ENCODE measurements at regions not wholly inside any gene's neighbourhood (a gene's known extent, or its start where the extent isn't known, plus 50 kb on each side); places are given as distances from the start of the nearest gene placed in this dataset.

GRCh38 chr6:156189714-156190113 lies 587.5 kb upstream of the ARID1B start:
- Histone ChIP-seq H3K9ac (ENCODE audit: low read depth in 1 of 2, low read length in 2 of 2) (no peak overlapping the region), H3K27me3 (ENCODE audit: control insufficient read depth in 1 of 2, insufficient read depth in 2 of 2, low read length in 2 of 2) (no peaks in the 10 kb centered on the region), H3K9me3 (ENCODE audit: control insufficient read depth in 1 of 2, low read length in 2 of 2) (no peaks in the 10 kb centered on the region), H3K36me3 (ENCODE audit: control insufficient read depth in 1 of 2, insufficient read depth in 2 of 2, low read length in 2 of 2) (no peaks in the 10 kb centered on the region), H3K4me3 (ENCODE audit: low read depth in 1 of 2, low read length in 2 of 2) (no peak overlapping the region), H3K4me1 (ENCODE audit: control insufficient read depth in 1 of 2, insufficient read depth in 2 of 2, low read length in 2 of 2) (no peaks in the 10 kb centered on the region), H3K27ac (ENCODE audit: low read depth, low read length) (no peak overlapping the region)

GRCh38 chr6:156189195-156189594 lies 588.0 kb upstream of the ARID1B start:
- Histone ChIP-seq H3K36me3 (ENCODE audit: control insufficient read depth in 1 of 2, insufficient read depth in 2 of 2, low read length in 2 of 2) (no peaks in the 10 kb centered on the region), H3K9me3 (ENCODE audit: control insufficient read depth in 1 of 2, low read length in 2 of 2) (no peaks in the 10 kb centered on the region), H3K9ac (ENCODE audit: low read depth in 1 of 2, low read length in 2 of 2) (no peak overlapping the region), H3K27me3 (ENCODE audit: control insufficient read depth in 1 of 2, insufficient read depth in 2 of 2, low read length in 2 of 2) (no peaks in the 10 kb centered on the region), H3K4me3 (ENCODE audit: low read depth in 1 of 2, low read length in 2 of 2) (no peak overlapping the region), H3K27ac (ENCODE audit: low read depth, low read length) (no peak overlapping the region), H3K4me1 (ENCODE audit: control insufficient read depth in 1 of 2, insufficient read depth in 2 of 2, low read length in 2 of 2) (no peaks in the 10 kb centered on the region)

GRCh38 chr6:156185113-156185512 lies 592.1 kb upstream of the ARID1B start:
- H3K36me3 ChIP-seq (ENCODE audit: control insufficient read depth in 1 of 2, insufficient read depth in 2 of 2, low read length in 2 of 2): no peaks in the 10 kb centered on the region
- no peaks in the 10 kb centered on the region for H3K4me1 ChIP-seq (ENCODE audit: control insufficient read depth in 1 of 2, insufficient read depth in 2 of 2, low read length in 2 of 2)
- H3K4me3 ChIP-seq (ENCODE audit: low read depth in 1 of 2, low read length in 2 of 2): no peak overlapping the region
- no peaks in the 10 kb centered on the region for H3K27me3 ChIP-seq (ENCODE audit: control insufficient read depth in 1 of 2, insufficient read depth in 2 of 2, low read length in 2 of 2)
- no peak overlapping the region for H3K9ac ChIP-seq (ENCODE audit: low read depth in 1 of 2, low read length in 2 of 2)
- H3K9me3 ChIP-seq (ENCODE audit: control insufficient read depth in 1 of 2, low read length in 2 of 2): no peaks in the 10 kb centered on the region
- H3K27ac ChIP-seq (ENCODE audit: low read depth, low read length): no peak overlapping the region

- H3K4me3 ChIP-seq (ENCODE audit: low read depth in 1 of 2, low read length in 2 of 2): no peak overlapping the region
Measured at GRCh38 chr6:156183678-156184077, 593.5 kb upstream of the ARID1B start.

GRCh38 chr6:156182356-156182755 lies 594.8 kb upstream of the ARID1B start:
- Histone ChIP-seq H3K4me3 (ENCODE audit: low read depth in 1 of 2, low read length in 2 of 2) (no peak overlapping the region), H3K27ac (ENCODE audit: low read depth, low read length) (no peak overlapping the region), H3K4me1 (ENCODE audit: control insufficient read depth in 1 of 2, insufficient read depth in 2 of 2, low read length in 2 of 2) (no peaks in the 10 kb centered on the region), H3K36me3 (ENCODE audit: control insufficient read depth in 1 of 2, insufficient read depth in 2 of 2, low read length in 2 of 2) (no peaks in the 10 kb centered on the region), H3K9me3 (ENCODE audit: control insufficient read depth in 1 of 2, low read length in 2 of 2) (no peaks in the 10 kb centered on the region), H3K9ac (ENCODE audit: low read depth in 1 of 2, low read length in 2 of 2) (no peak overlapping the region), H3K27me3 (ENCODE audit: control insufficient read depth in 1 of 2, insufficient read depth in 2 of 2, low read length in 2 of 2) (no peaks in the 10 kb centered on the region)

More at GRCh38 chr6:156183678-156184077, 593.5 kb upstream of the ARID1B start:
- Histone ChIP-seq H3K36me3 (ENCODE audit: control insufficient read depth in 1 of 2, insufficient read depth in 2 of 2, low read length in 2 of 2) (no peaks in the 10 kb centered on the region), H3K27me3 (ENCODE audit: control insufficient read depth in 1 of 2, insufficient read depth in 2 of 2, low read length in 2 of 2) (no peaks in the 10 kb centered on the region), H3K9ac (ENCODE audit: low read depth in 1 of 2, low read length in 2 of 2) (no peak overlapping the region), H3K27ac (ENCODE audit: low read depth, low read length) (no peak overlapping the region), H3K9me3 (ENCODE audit: control insufficient read depth in 1 of 2, low read length in 2 of 2) (no peaks in the 10 kb centered on the region), H3K4me1 (ENCODE audit: control insufficient read depth in 1 of 2, insufficient read depth in 2 of 2, low read length in 2 of 2) (no peaks in the 10 kb centered on the region)

- H3K27ac ChIP-seq (ENCODE audit: low read depth, low read length): no peak overlapping the region
- H3K9ac ChIP-seq (ENCODE audit: low read depth in 1 of 2, low read length in 2 of 2): no peak overlapping the region
- H3K27me3 ChIP-seq (ENCODE audit: control insufficient read depth in 1 of 2, insufficient read depth in 2 of 2, low read length in 2 of 2): no peaks in the 10 kb centered on the region
- no peaks in the 10 kb centered on the region for H3K36me3 ChIP-seq (ENCODE audit: control insufficient read depth in 1 of 2, insufficient read depth in 2 of 2, low read length in 2 of 2)
- no peaks in the 10 kb centered on the region for H3K9me3 ChIP-seq (ENCODE audit: control insufficient read depth in 1 of 2, low read length in 2 of 2)
- H3K4me3 ChIP-seq (ENCODE audit: low read depth in 1 of 2, low read length in 2 of 2): no peak overlapping the region
- H3K4me1 ChIP-seq (ENCODE audit: control insufficient read depth in 1 of 2, insufficient read depth in 2 of 2, low read length in 2 of 2): no peaks in the 10 kb centered on the region
Measured at GRCh38 chr6:156181506-156181905, 595.7 kb upstream of the ARID1B start.

- Histone ChIP-seq H3K27me3 (ENCODE audit: control insufficient read depth in 1 of 2, insufficient read depth in 2 of 2, low read length in 2 of 2) (no peaks in the 10 kb centered on the region), H3K9me3 (ENCODE audit: control insufficient read depth in 1 of 2, low read length in 2 of 2) (no peaks in the 10 kb centered on the region), H3K36me3 (ENCODE audit: control insufficient read depth in 1 of 2, insufficient read depth in 2 of 2, low read length in 2 of 2) (no peaks in the 10 kb centered on the region), H3K4me3 (ENCODE audit: low read depth in 1 of 2, low read length in 2 of 2) (no peak overlapping the region), H3K4me1 (ENCODE audit: control insufficient read depth in 1 of 2, insufficient read depth in 2 of 2, low read length in 2 of 2) (no peaks in the 10 kb centered on the region), H3K27ac (ENCODE audit: low read depth, low read length) (no peak overlapping the region), H3K9ac (ENCODE audit: low read depth in 1 of 2, low read length in 2 of 2) (no peak overlapping the region)
Measured at GRCh38 chr6:156175971-156176421, 601.2 kb upstream of the ARID1B start.

- Histone ChIP-seq H3K9me3 (ENCODE audit: control insufficient read depth in 1 of 2, low read length in 2 of 2) (no peaks in the 10 kb centered on the region), H3K4me3 (ENCODE audit: low read depth in 1 of 2, low read length in 2 of 2) (no peak overlapping the region), H3K9ac (ENCODE audit: low read depth in 1 of 2, low read length in 2 of 2) (no peak overlapping the region), H3K4me1 (ENCODE audit: control insufficient read depth in 1 of 2, insufficient read depth in 2 of 2, low read length in 2 of 2) (no peaks in the 10 kb centered on the region), H3K27ac (ENCODE audit: low read depth, low read length) (no peak overlapping the region), H3K36me3 (ENCODE audit: control insufficient read depth in 1 of 2, insufficient read depth in 2 of 2, low read length in 2 of 2) (no peaks in the 10 kb centered on the region), H3K27me3 (ENCODE audit: control insufficient read depth in 1 of 2, insufficient read depth in 2 of 2, low read length in 2 of 2) (no peaks in the 10 kb centered on the region)
Measured at GRCh38 chr6:156175433-156175832, 601.7 kb upstream of the ARID1B start.

GRCh38 chr6:156174031-156174890 lies 602.9 kb upstream of the ARID1B start:
- Histone ChIP-seq H3K36me3 (ENCODE audit: control insufficient read depth in 1 of 2, insufficient read depth in 2 of 2, low read length in 2 of 2) (no peaks in the 10 kb centered on the region), H3K9me3 (ENCODE audit: control insufficient read depth in 1 of 2, low read length in 2 of 2) (no peaks in the 10 kb centered on the region), H3K27me3 (ENCODE audit: control insufficient read depth in 1 of 2, insufficient read depth in 2 of 2, low read length in 2 of 2) (no peaks in the 10 kb centered on the region), H3K4me1 (ENCODE audit: control insufficient read depth in 1 of 2, insufficient read depth in 2 of 2, low read length in 2 of 2) (no peaks in the 10 kb centered on the region), H3K27ac (ENCODE audit: low read depth, low read length) (no peak overlapping the region), H3K4me3 (ENCODE audit: low read depth in 1 of 2, low read length in 2 of 2) (no peak overlapping the region), H3K9ac (ENCODE audit: low read depth in 1 of 2, low read length in 2 of 2) (no peak overlapping the region)

- Histone ChIP-seq H3K4me3 (ENCODE audit: low read depth in 1 of 2, low read length in 2 of 2) (no peak overlapping the region), H3K9ac (ENCODE audit: low read depth in 1 of 2, low read length in 2 of 2) (no peak overlapping the region), H3K9me3 (ENCODE audit: control insufficient read depth in 1 of 2, low read length in 2 of 2) (no peaks in the 10 kb centered on the region), H3K27ac (ENCODE audit: low read depth, low read length) (no peak overlapping the region), H3K36me3 (ENCODE audit: control insufficient read depth in 1 of 2, insufficient read depth in 2 of 2, low read length in 2 of 2) (no peaks in the 10 kb centered on the region), H3K27me3 (ENCODE audit: control insufficient read depth in 1 of 2, insufficient read depth in 2 of 2, low read length in 2 of 2) (no peaks in the 10 kb centered on the region), H3K4me1 (ENCODE audit: control insufficient read depth in 1 of 2, insufficient read depth in 2 of 2, low read length in 2 of 2) (no peaks in the 10 kb centered on the region)
Measured at GRCh38 chr6:156169371-156169770, 607.8 kb upstream of the ARID1B start.

All from duodenal mucosa (tissue), 2 donors.